Fibroblast of the aortic adventitia (primary cell): ENCODE measurements at regions not wholly inside any gene's neighbourhood (a gene's known extent, or its start where the extent isn't known, plus 50 kb on each side); places are given as distances from the start of the nearest gene placed in this dataset.
A peak's percentile ranks its signal among the peaks of the same experiment; 100 is the strongest.

Experiments
- DNase-seq: peaks from one replicate; pipeline ENCODE4 v3.0.0-alpha.2; 2010; ENCODE audit warnings: low read depth
- H3K4me3 ChIP-seq: 2 replicates; pipeline ENCODE4 v1.5.1; 2011; ENCODE audit warnings: low read depth, mild to moderate bottlenecking, control low read depth, low read length, moderate library complexity
- TF ChIP-seq, protein P1 (sequence below): IDR thresholded peaks from 2 replicates; pipeline ENCODE4 v1.5.1; 2011; ENCODE audit warnings: mild to moderate bottlenecking, low read length, control low read depth, inconsistent platforms; ENCODE audit not compliant: insufficient read depth

DNA sequence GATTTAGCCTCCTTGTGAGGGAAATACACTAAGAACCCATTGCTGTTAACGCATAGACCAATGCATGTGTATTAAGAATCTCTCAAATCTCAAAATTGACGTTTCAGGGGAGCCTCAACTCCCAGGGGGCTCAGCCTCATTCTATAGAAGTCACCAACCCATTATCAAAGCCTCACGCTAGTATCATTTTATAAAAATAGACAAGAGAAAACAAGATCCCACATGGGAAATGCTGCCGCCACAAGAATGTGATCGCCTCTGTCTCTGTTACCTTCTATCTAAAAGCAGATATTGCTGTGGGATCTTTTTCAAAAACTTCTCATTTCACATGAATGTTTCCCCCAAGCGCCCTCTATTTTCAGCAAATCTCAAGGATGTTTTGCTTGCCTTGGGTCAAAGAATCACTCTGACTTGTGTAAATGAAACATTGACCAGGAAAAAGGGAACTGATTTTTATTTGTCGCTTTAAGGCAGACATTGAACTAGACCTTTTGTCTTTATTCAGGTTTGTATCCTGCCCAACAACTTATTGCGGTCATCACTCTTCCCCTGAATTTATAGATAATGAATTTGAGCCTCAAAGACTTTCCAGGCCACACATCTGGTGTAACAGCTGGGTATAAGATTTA lies 679.0 kb upstream of the ID2 start:
- DNase-seq: peak; percentile 12
- TF ChIP-seq, protein P1, sequence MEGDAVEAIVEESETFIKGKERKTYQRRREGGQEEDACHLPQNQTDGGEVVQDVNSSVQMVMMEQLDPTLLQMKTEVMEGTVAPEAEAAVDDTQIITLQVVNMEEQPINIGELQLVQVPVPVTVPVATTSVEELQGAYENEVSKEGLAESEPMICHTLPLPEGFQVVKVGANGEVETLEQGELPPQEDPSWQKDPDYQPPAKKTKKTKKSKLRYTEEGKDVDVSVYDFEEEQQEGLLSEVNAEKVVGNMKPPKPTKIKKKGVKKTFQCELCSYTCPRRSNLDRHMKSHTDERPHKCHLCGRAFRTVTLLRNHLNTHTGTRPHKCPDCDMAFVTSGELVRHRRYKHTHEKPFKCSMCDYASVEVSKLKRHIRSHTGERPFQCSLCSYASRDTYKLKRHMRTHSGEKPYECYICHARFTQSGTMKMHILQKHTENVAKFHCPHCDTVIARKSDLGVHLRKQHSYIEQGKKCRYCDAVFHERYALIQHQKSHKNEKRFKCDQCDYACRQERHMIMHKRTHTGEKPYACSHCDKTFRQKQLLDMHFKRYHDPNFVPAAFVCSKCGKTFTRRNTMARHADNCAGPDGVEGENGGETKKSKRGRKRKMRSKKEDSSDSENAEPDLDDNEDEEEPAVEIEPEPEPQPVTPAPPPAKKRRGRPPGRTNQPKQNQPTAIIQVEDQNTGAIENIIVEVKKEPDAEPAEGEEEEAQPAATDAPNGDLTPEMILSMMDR: no peak
- no peak overlapping the region for H3K4me3 ChIP-seq

DNA sequence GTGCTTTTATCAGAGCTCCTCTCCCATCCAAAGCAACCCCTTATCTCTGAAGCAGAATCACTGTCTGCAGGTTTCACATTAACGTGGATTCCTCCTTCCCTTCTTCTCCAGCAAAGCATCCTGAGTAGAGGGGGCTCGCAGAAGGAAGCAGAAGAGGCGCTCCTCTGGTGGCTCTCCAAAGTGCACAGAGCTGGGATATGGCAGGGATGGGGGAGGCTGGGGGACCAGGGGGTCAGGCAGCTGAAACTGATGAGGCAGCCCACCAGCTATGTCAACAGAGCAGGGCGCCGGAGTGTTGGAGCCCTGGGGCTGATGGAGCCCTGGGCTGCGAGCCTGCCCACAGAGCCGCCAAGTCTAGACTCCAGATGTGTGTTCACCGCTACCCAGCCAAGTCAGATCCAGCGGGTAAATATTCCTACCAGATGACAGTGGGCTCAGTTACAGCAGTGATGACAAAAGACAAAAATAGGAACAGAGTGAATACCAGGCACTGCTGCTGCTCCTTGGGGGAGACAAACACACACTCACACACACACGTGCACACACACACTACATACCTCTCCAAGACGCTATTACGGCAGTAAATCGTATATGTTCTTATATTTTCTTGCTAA lies 678.3 kb upstream of the ID2 start:
- H3K4me3 ChIP-seq: peak overlapping the region; percentile 41
- peak; percentile 86 for DNase-seq
- TF ChIP-seq, protein P1: peak; percentile 14

DNA sequence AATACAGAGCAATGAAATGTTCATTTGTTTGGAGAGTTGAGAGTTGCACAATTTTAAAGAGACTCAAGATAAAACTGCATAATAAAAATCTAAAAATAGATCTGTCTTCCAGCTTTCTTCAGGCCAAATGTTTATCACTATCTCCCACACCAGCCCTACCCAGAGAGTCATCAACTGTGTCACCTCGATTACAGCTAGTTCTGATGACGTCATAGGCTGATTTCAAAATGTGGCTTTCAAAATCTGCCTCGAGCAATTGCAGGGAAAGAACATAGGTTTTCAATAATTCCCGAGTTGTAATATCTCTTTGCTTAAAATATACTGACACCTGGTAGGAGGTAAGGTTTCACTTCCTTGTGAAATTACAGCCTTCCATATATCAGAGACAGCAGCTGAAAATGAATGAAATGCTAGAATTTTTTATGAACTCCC lies 677.6 kb upstream of the ID2 start:
- TF ChIP-seq, protein P1: no peak
- peak; percentile 98 for DNase-seq
- H3K4me3 ChIP-seq: no peak overlapping the region

- H3K4me3 ChIP-seq: no peak overlapping the region
- DNase-seq: peak; percentile 30
- TF ChIP-seq, protein P1: no peak
Measured at GRCh38 chr2:8006181-8006580, 675.7 kb upstream of the ID2 start.

GRCh38 chr2:8006626-8007025 lies 675.2 kb upstream of the ID2 start:
- TF ChIP-seq, protein P1: no peak
- no peak overlapping the region for H3K4me3 ChIP-seq
- DNase-seq: peak; percentile 12

GRCh38 chr2:8009010-8009597 lies 672.8 kb upstream of the ID2 start:
- TF ChIP-seq, protein P1: no peak
- H3K4me3 ChIP-seq: no peak overlapping the region
- peak; percentile 14 for DNase-seq
